H9 (cell line): ENCODE measurements at regions not wholly inside any gene's neighbourhood (a gene's known extent, or its start where the extent isn't known, plus 50 kb on each side); places are given as distances from the start of the nearest gene placed in this dataset.

Source experiments
- DNase-seq: peaks from one replicate; pipeline ENCODE4 v3.0.0-alpha.2; 2017
- H2AFZ ChIP-seq: one replicate; pipeline ENCODE4 v1.6.1; 2013; ENCODE audit warnings: mild to moderate bottlenecking, low read length, control low read depth, moderate library complexity
- H2AK5ac ChIP-seq: 2 replicates; pipeline ENCODE4 v1.6.1; 2013; ENCODE audit warnings: low read length, control low read depth, mixed read lengths; ENCODE audit not compliant: insufficient read length
- H2BK120ac ChIP-seq: one replicate; pipeline ENCODE4 v1.6.1; 2013; ENCODE audit warnings: low read depth, mild to moderate bottlenecking, low read length, control low read depth, inconsistent platforms; ENCODE audit not compliant: poor library complexity, severe bottlenecking
- H2BK12ac ChIP-seq: 2 replicates; pipeline ENCODE4 v1.6.1; 2013; ENCODE audit warnings: low read length, control low read depth, mixed read lengths, low read depth; ENCODE audit not compliant: insufficient read length
- H2BK15ac ChIP-seq: 2 replicates; pipeline ENCODE4 v1.6.1; 2013; ENCODE audit warnings: low read depth, low read length, control low read depth
- H2BK20ac ChIP-seq: one replicate; pipeline ENCODE4 v1.6.1; 2013; ENCODE audit warnings: low read depth, mild to moderate bottlenecking, low read length, control low read depth, inconsistent platforms; ENCODE audit not compliant: poor library complexity, severe bottlenecking
- H2BK5ac ChIP-seq: 2 replicates; pipeline ENCODE4 v1.6.1; 2013; ENCODE audit warnings: low read length, control low read depth, mixed read lengths; ENCODE audit not compliant: insufficient read length
- H3K14ac ChIP-seq: 2 replicates; pipeline ENCODE4 v1.6.1; 2013; ENCODE audit warnings: low read length, control low read depth; ENCODE audit not compliant: insufficient read depth
- H3K18ac ChIP-seq: 2 replicates; pipeline ENCODE4 v1.6.1; 2013; ENCODE audit warnings: low read depth, mild to moderate bottlenecking, mixed read lengths, low read length, control low read depth; ENCODE audit not compliant: insufficient read length
- H3K23ac ChIP-seq: 2 replicates; pipeline ENCODE4 v1.6.1; 2013; ENCODE audit warnings: low read length, control low read depth, mixed read lengths, low read depth; ENCODE audit not compliant: insufficient read length
- H3K23me2 ChIP-seq: 2 replicates; pipeline ENCODE4 v1.6.1; 2013; ENCODE audit warnings: low read depth, mild to moderate bottlenecking, mixed read lengths, low read length, control low read depth; ENCODE audit not compliant: insufficient read length, poor library complexity, severe bottlenecking
- H3K27ac ChIP-seq: 2 replicates; pipeline ENCODE4 v1.5.1; 2013; ENCODE audit warnings: low read length, control low read depth, mixed read lengths, low read depth; ENCODE audit not compliant: insufficient read length
- H3K27me3 ChIP-seq: 2 replicates; pipeline ENCODE4 v1.6.1; 2013; ENCODE audit warnings: low read length, control low read depth, inconsistent platforms; ENCODE audit not compliant: insufficient read depth
- H3K4ac ChIP-seq: 2 replicates; pipeline ENCODE4 v1.6.1; 2013; ENCODE audit warnings: low read depth, mild to moderate bottlenecking, control low read depth, inconsistent platforms, low read length, moderate library complexity
- H3K4me1 ChIP-seq: 2 replicates; pipeline ENCODE4 v1.6.1; 2013; ENCODE audit warnings: low read length, control low read depth, inconsistent platforms; ENCODE audit not compliant: insufficient read depth
- H3K4me2 ChIP-seq: 2 replicates; pipeline ENCODE4 v1.6.1; 2013; ENCODE audit warnings: low read length, control low read depth, mixed read lengths; ENCODE audit not compliant: insufficient read length, insufficient read depth
- H3K56ac ChIP-seq: 2 replicates; pipeline ENCODE4 v1.6.1; 2013; ENCODE audit warnings: low read depth, mild to moderate bottlenecking, mixed read lengths, low read length, control low read depth; ENCODE audit not compliant: insufficient read length
- H3K79me1 ChIP-seq: 2 replicates; pipeline ENCODE4 v1.6.1; 2013; ENCODE audit warnings: low read depth, mild to moderate bottlenecking, moderate library complexity, low read length, control low read depth, inconsistent platforms; ENCODE audit not compliant: insufficient read depth, poor library complexity, severe bottlenecking
- H3K79me2 ChIP-seq: 2 replicates; pipeline ENCODE4 v1.6.1; 2013; ENCODE audit warnings: low read length, control low read depth, inconsistent platforms; ENCODE audit not compliant: insufficient read depth
- H3K9ac ChIP-seq: 2 replicates; pipeline ENCODE4 v1.6.1; 2013; ENCODE audit warnings: low read length, control low read depth, mixed read lengths; ENCODE audit not compliant: insufficient read length; ENCODE audit errors: extremely low read depth
- H3K9me3 ChIP-seq: one replicate; pipeline ENCODE4 v1.6.1; 2013; ENCODE audit warnings: low read depth, low read length, inconsistent platforms; ENCODE audit not compliant: control insufficient read depth
- H3T11ph ChIP-seq: one replicate; pipeline ENCODE4 v1.6.1; 2013; ENCODE audit warnings: mild to moderate bottlenecking, low read length, control low read depth, inconsistent platforms
- H4K20me1 ChIP-seq: one replicate; pipeline ENCODE4 v1.6.1; 2013; ENCODE audit not compliant: control insufficient read depth, insufficient read length, insufficient read depth
- H4K5ac ChIP-seq: 2 replicates; pipeline ENCODE4 v1.6.1; 2013; ENCODE audit warnings: low read depth, mild to moderate bottlenecking, mixed read lengths, low read length, control low read depth; ENCODE audit not compliant: insufficient read length
- H4K8ac ChIP-seq: replicated peaks from 2 replicates; pipeline ENCODE4 v1.6.1; 2013; ENCODE audit warnings: low read length, control low read depth, mixed read lengths, low read depth; ENCODE audit not compliant: insufficient read length
- H4K91ac ChIP-seq: 2 replicates; pipeline ENCODE4 v1.6.1; 2013; ENCODE audit warnings: low read depth, mild to moderate bottlenecking, moderate library complexity, mixed read lengths, low read length, control low read depth; ENCODE audit not compliant: insufficient read length
- H3K27ac Mint-ChIP-seq, 3 experiments: 2 replicates in 2 of 3; 3 replicates in 1 of 3; pipeline ENCODE4 v1.8.0; 2020 to 2021; ENCODE audit warnings: mixed read lengths in 3 of 3, mild to moderate bottlenecking in 1 of 3, moderate library complexity in 1 of 3
- H3K27me3 Mint-ChIP-seq: 2 replicates; pipeline ENCODE4 v1.8.0; 2021; ENCODE audit warnings: low read depth, mild to moderate bottlenecking, moderate library complexity, mixed read lengths
- H3K36me3 Mint-ChIP-seq, 3 experiments: 2 replicates in 2 of 3; 3 replicates in 1 of 3; pipeline ENCODE4 v1.8.0; 2020 to 2021; ENCODE audit warnings: low read depth in 3 of 3, mixed read lengths in 3 of 3; ENCODE audit not compliant: insufficient read depth in 1 of 3
- H3K4me1 Mint-ChIP-seq, 2 experiments: 2 replicates each; pipeline ENCODE4 v1.8.0; 2020; ENCODE audit warnings: mixed read lengths in 2 of 2
- H3K4me3 Mint-ChIP-seq, 2 experiments: 2 replicates in 1 of 2; 3 replicates in 1 of 2; pipeline ENCODE4 v1.8.0; 2020 to 2021; ENCODE audit warnings: mild to moderate bottlenecking in 2 of 2, mixed read lengths in 2 of 2, moderate library complexity in 1 of 2
- H3K9me3 Mint-ChIP-seq, 2 experiments: 2 replicates in 1 of 2; 3 replicates in 1 of 2; pipeline ENCODE4 v1.8.0; 2020; ENCODE audit warnings: mild to moderate bottlenecking in 2 of 2, mixed read lengths in 2 of 2, moderate library complexity in 1 of 2
- CTCF ChIP-seq: fragments of 200-600 bp; sonication (generic); conservative IDR thresholded peaks from 3 replicates; pipeline ENCODE4 v1.8.0; 2021; ENCODE audit warnings: antibody characterized with exemption, mild to moderate bottlenecking

GRCh38 chr11:19659529-19659928, 53.1 kb upstream of the NAV2 start:
- H3K14ac ChIP-seq, result no peak overlapping the region
- no peak overlapping the region for H3K18ac ChIP-seq
- 0 out of 2 replicates have a peak, but pooled peaks cover 2% of the 10 kb centered on the region for H3K4me1 ChIP-seq
- no peaks in the 10 kb centered on the region for H3K36me3 Mint-ChIP-seq
- H3K23ac ChIP-seq, result no peak overlapping the region
- no peak overlapping the region for H2AK5ac ChIP-seq
- no peak overlapping the region for H2BK15ac ChIP-seq
- no peaks in the 10 kb centered on the region for H3K23me2 ChIP-seq
- no peak overlapping the region for H3K9ac ChIP-seq
- no peak overlapping the region for H3K4me3 Mint-ChIP-seq
- H4K91ac ChIP-seq, result no peak overlapping the region
- H3K79me1 ChIP-seq, result no peaks in the 10 kb centered on the region
- no peak overlapping the region for H4K5ac ChIP-seq
- H2BK5ac ChIP-seq, result no peak overlapping the region
- no peak for TF ChIP-seq CTCF
- no peak overlapping the region for H2BK20ac ChIP-seq
- no peak overlapping the region for H3K56ac ChIP-seq
- DNase-seq, result no peak
- no peak overlapping the region for H3K27ac Mint-ChIP-seq
- no peaks in the 10 kb centered on the region for H4K20me1 ChIP-seq
- H3T11ph ChIP-seq, result no peak overlapping the region
- no peak overlapping the region for H4K8ac ChIP-seq
- no peaks in the 10 kb centered on the region for H3K9me3 ChIP-seq
- no peak overlapping the region for H2BK120ac ChIP-seq
- peaks cover 0 to 6% of the 10 kb centered on the region in 2 experiments; a peak in 2 of 5 replicates for H3K9me3 Mint-ChIP-seq
- no peaks in the 10 kb centered on the region for H3K27me3 ChIP-seq
- H3K79me2 ChIP-seq, result no peaks in the 10 kb centered on the region
- no peak overlapping the region for H3K4me2 ChIP-seq
- H2AFZ ChIP-seq, result no peak overlapping the region
- peaks cover 3% of the 10 kb centered on the region for H3K27me3 Mint-ChIP-seq
- no peak overlapping the region for H3K27ac ChIP-seq
- no peak overlapping the region for H3K4ac ChIP-seq
- no peak overlapping the region for H2BK12ac ChIP-seq
- H3K4me1 Mint-ChIP-seq, result peaks cover 2 to 8% of the 10 kb centered on the region in 2 experiments; a peak in 2 of 4 replicates
